Kidney (tissue), 13 donors: ENCODE measurements at regions not wholly inside any gene's neighbourhood (a gene's known extent, or its start where the extent isn't known, plus 50 kb on each side); places are given as distances from the start of the nearest gene placed in this dataset.
A peak's percentile ranks its signal among the peaks of the same experiment; 100 is the strongest.

ENCODE experiments used
- DNase-seq, 5 donors: peaks; one replicate each; pipeline ENCODE4 v3.0.0-alpha.2; 2013 to 2020
- FAIRE-seq: peaks from 2 replicates; lab custom pipeline; 2012; peaks lifted over from hg19 to GRCh38; lab: Jason Lieb, UNC
- H3K27ac ChIP-seq, 2 donors: one replicate each; pipeline ENCODE4 v1.7.0; 2013; ENCODE audit warnings: low read depth in 2 of 2, low read length in 2 of 2, inconsistent platforms in 1 of 2
- H3K27me3 ChIP-seq: one replicate; pipeline ENCODE4 v1.7.1; 2013; ENCODE audit warnings: low read length, inconsistent platforms; ENCODE audit not compliant: control insufficient read depth, insufficient read depth
- H3K36me3 ChIP-seq, 3 donors: one replicate each; pipeline versions ENCODE4 v1.7.0 to v1.7.1; 2013; ENCODE audit warnings: low read length in 3 of 3, control low read depth in 1 of 3, inconsistent platforms in 1 of 3; ENCODE audit not compliant: insufficient read depth in 3 of 3, control insufficient read depth in 2 of 3
- H3K4me1 ChIP-seq, 3 donors: one replicate each; pipeline versions ENCODE4 v1.7.0 to v1.7.1; 2013; ENCODE audit warnings: low read length in 3 of 3, inconsistent platforms in 1 of 3, low read depth in 1 of 3; ENCODE audit not compliant: control insufficient read depth in 2 of 3, insufficient read depth in 2 of 3
- H3K4me3 ChIP-seq, 3 donors: one replicate each; pipeline versions ENCODE4 v1.7.0 to v1.8.1; 2013; ENCODE audit warnings: low read length in 3 of 3, control low read depth in 1 of 3, inconsistent platforms in 1 of 3
- H3K9ac ChIP-seq, 3 donors: one replicate each; pipeline versions ENCODE4 v1.7.0 to v1.7.1; 2013; ENCODE audit warnings: low read length in 3 of 3, control low read depth in 1 of 3, inconsistent platforms in 1 of 3
- H3K9me3 ChIP-seq, 3 donors: one replicate each; pipeline versions ENCODE4 v1.7.0 to v1.7.1; 2013; ENCODE audit warnings: low read length in 3 of 3, control low read depth in 1 of 3, inconsistent platforms in 1 of 3; ENCODE audit not compliant: control insufficient read depth in 2 of 3, insufficient read depth in 1 of 3
- intact Hi-C: fragments of 100-400 bp; cut with DNase I; formaldehyde crosslinking; loops from one replicate; pipeline ENCODE4 v1.11.1; 2022
- TF ChIP-seq, protein P1 (sequence below): IDR thresholded peaks from 3 replicates; pipeline ENCODE4 v1.5.1; 2012; ENCODE audit warnings: mild to moderate bottlenecking, moderate library complexity, borderline replicate concordance; ENCODE audit not compliant: insufficient read depth; ENCODE audit errors: extremely low read depth
- donor health status: control.
- donor health status: control.
- donor health status: control.
- donor health status: control.
- donor health status: control.
- donor health status: DM: yes; HTN: yes; CAD: no.
- donor health status: Normal renal cell carcinoma (clear cell type).

DNA sequence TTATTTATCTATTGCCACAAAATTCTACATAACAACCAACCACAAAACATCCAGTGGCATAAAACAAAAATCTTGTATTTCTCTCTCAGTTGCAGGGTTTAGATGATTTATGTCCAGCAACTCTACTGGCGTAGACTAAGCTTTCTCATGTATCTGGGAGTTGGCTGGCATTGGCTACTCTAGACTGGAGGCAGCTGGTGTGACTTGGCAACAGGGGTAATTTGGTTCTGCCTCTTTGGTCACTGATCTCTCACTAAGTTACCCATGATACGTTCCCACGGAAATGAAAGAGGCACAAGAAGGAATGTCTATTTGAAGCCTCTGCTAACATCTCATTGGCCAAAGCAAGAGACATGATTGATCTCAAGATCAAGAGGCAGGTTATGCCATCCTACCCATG lies 144.0 kb downstream of the HS3ST3B1 start:
- Histone ChIP-seq H3K4me1 (no peaks in the 10 kb centered on the region), H3K27ac (no peak overlapping the region), H3K4me3 (no peak overlapping the region), H3K9ac (no peak overlapping the region), H3K36me3 (no peaks in the 10 kb centered on the region), H3K9me3 (no peaks in the 10 kb centered on the region), H3K27me3 (no peaks in the 10 kb centered on the region)
- DNase-seq (peak in 2 of 5 donors; percentile 35 to 47), FAIRE-seq (no peak)
- intact Hi-C loops = no loop called here
- TF ChIP-seq, protein P1, sequence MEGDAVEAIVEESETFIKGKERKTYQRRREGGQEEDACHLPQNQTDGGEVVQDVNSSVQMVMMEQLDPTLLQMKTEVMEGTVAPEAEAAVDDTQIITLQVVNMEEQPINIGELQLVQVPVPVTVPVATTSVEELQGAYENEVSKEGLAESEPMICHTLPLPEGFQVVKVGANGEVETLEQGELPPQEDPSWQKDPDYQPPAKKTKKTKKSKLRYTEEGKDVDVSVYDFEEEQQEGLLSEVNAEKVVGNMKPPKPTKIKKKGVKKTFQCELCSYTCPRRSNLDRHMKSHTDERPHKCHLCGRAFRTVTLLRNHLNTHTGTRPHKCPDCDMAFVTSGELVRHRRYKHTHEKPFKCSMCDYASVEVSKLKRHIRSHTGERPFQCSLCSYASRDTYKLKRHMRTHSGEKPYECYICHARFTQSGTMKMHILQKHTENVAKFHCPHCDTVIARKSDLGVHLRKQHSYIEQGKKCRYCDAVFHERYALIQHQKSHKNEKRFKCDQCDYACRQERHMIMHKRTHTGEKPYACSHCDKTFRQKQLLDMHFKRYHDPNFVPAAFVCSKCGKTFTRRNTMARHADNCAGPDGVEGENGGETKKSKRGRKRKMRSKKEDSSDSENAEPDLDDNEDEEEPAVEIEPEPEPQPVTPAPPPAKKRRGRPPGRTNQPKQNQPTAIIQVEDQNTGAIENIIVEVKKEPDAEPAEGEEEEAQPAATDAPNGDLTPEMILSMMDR = no peak

DNA sequence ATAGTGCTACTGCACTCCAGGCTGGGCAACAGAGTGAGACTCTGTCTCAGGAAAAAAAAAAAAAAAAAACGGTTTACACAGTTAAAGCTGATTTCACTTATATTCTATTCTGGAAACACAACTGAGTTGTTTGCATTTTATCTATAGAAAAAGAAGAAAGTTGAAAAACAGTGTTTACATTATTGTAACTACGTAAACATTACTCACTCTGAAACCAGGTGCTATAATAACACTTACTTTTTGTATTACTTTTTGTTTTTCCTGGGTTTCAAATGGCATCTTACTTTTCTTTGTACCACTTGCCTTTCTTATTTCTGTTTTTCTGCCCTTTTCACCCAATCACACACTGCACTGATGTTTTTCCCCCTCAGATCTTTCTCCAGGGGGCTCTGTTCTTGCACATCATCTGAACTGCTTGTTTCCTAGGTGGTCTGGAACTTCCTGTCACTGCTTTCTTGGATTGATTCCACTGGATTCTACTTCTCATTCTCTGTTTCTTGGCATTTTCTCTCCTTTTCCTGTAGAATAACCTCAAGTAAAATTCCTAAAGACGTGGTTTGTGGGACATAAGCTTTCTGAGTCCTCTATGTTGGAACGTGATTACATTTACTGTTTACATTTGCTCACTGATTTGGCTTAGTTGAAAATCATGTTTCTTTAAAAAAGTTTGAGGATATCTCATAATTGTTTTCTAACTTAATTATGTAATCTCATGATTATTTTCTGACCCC lies 142.1 kb downstream of the HS3ST3B1 start:
- H3K4me3 ChIP-seq = no peak overlapping the region
- no peak for FAIRE-seq
- H3K9ac ChIP-seq = no peak overlapping the region
- intact Hi-C loops = no loop called here
- no peaks in the 10 kb centered on the region for H3K4me1 ChIP-seq
- H3K27ac ChIP-seq = no peak overlapping the region
- no peaks in the 10 kb centered on the region for H3K27me3 ChIP-seq
- H3K9me3 ChIP-seq = no peaks in the 10 kb centered on the region
- no peaks in the 10 kb centered on the region for H3K36me3 ChIP-seq
- DNase-seq = no peak
- TF ChIP-seq, protein P1 = no peak

DNA sequence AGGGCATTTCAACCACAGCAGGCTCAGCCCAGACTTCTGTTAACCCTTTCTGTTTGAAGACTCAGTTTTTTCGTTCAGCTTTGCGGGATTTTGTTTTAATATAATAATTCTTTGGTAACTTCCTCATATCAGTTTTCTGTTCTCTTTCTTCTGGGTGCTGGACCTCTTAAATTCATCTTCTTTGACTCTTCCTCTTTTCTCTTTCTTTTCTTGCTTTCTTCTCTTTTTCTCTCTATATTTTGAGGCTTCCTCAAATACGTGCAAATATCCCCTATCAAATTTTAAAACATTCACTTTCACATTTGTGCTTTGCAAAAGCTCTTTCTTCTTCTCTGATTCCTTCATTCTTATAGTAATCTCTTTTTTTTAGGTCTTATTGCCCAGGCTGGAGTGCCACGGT lies 136.3 kb downstream of the HS3ST3B1 start:
- DNase-seq (no peak), FAIRE-seq (no peak)
- TF ChIP-seq, protein P1 = no peak
- Histone ChIP-seq H3K9me3 (no peaks in the 10 kb centered on the region), H3K4me3 (no peak overlapping the region), H3K4me1 (no peaks in the 10 kb centered on the region), H3K9ac (no peak overlapping the region), H3K27ac (no peak overlapping the region), H3K36me3 (no peaks in the 10 kb centered on the region), H3K27me3 (no peaks in the 10 kb centered on the region)
- intact Hi-C loops = no loop called here

DNA sequence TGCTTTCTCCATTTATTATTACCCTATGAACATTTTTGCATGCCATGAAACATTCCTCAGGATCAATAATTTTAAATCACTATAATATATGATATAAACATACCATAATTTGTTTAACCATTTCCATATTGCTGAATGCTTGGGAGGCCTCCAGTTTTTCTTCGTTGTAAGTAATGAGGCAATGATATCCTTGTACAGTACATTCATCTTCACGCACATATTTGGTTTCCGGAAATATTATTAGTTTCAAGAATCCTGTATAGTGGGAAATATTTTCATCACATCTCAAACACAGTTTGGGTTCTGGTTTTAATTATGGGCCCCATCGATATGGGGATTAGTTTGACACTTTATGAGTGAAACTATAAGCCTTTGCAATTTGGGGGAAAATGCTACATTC lies 135.4 kb downstream of the HS3ST3B1 start:
- TF ChIP-seq, protein P1 = no peak
- Histone ChIP-seq H3K9me3 (no peaks in the 10 kb centered on the region), H3K36me3 (no peaks in the 10 kb centered on the region), H3K27ac (no peak overlapping the region), H3K4me1 (no peaks in the 10 kb centered on the region), H3K4me3 (no peak overlapping the region), H3K9ac (no peak overlapping the region), H3K27me3 (no peaks in the 10 kb centered on the region)
- FAIRE-seq (no peak), DNase-seq (no peak)
- intact Hi-C loops = no loop called here
